ENCODE measurements at regions not wholly inside any gene's neighbourhood (a gene's known extent, or its start where the extent isn't known, plus 50 kb on each side); places are given as distances from the start of the nearest gene placed in this dataset.

- Mint-ChIP-seq H3K4me3 (ENCODE audit: low read depth, unreplicated experiment) (no peak overlapping the region), H3K36me3 (ENCODE audit: insufficient read depth, unreplicated experiment) (peaks cover 4% of the 10 kb centered on the region), H3K4me1 (ENCODE audit: low read depth, unreplicated experiment) (peaks cover 6% of the 10 kb centered on the region), H3K27me3 (ENCODE audit: unreplicated experiment) (no peaks in the 10 kb centered on the region), H3K9me3 (ENCODE audit: low read depth, unreplicated experiment) (no peaks in the 10 kb centered on the region), H3K27ac (ENCODE audit: unreplicated experiment) (no peak overlapping the region)
- no peak for DNase-seq
- intact Hi-C loops (cut with micrococcal nuclease; ENCODE audit: unreplicated experiment): no loop called here
- CTCF ChIA-PET: no interaction called here
- BruUV-seq (replicated peaks): no TSS peak
- no peak for TF ChIP-seq CTCF (IDR thresholded peaks at IDR 0.05; ENCODE audit: unreplicated experiment)
Observed at GRCh38 chr1:23615423-23615822, 56.1 kb upstream of the ID3 start.

- Mint-ChIP-seq H3K9me3 (ENCODE audit: low read depth, unreplicated experiment) (no peaks in the 10 kb centered on the region), H3K4me1 (ENCODE audit: low read depth, unreplicated experiment) (peaks cover 6% of the 10 kb centered on the region), H3K27ac (ENCODE audit: unreplicated experiment) (no peak overlapping the region), H3K4me3 (ENCODE audit: low read depth, unreplicated experiment) (no peak overlapping the region), H3K27me3 (ENCODE audit: unreplicated experiment) (no peaks in the 10 kb centered on the region), H3K36me3 (ENCODE audit: insufficient read depth, unreplicated experiment) (no peaks in the 10 kb centered on the region)
- intact Hi-C loops (cut with micrococcal nuclease; ENCODE audit: unreplicated experiment): no loop called here
- DNase-seq: no peak
- TF ChIP-seq CTCF (IDR thresholded peaks at IDR 0.05; ENCODE audit: unreplicated experiment): no peak
- BruUV-seq (replicated peaks): no TSS peak
- CTCF ChIA-PET: no interaction called here
Observed at GRCh38 chr1:23614032-23614660, 54.8 kb upstream of the ID3 start.

GRCh38 chr1:23613191-23614031, 54.1 kb upstream of the ID3 start:
- intact Hi-C loops (cut with micrococcal nuclease; ENCODE audit: unreplicated experiment): no loop called here
- H3K4me1 Mint-ChIP-seq (ENCODE audit: low read depth, unreplicated experiment): peaks cover 6% of the 10 kb centered on the region
- CTCF ChIA-PET: interaction anchor here (0.5 kb wide), 1 partner anchor 445 kb away, joined by 3 read pairs; the partner anchor contains the start of gene LUZP1
- peaks cover 6% of the 10 kb centered on the region for H3K27me3 Mint-ChIP-seq (ENCODE audit: unreplicated experiment)
- no TSS peak for BruUV-seq (replicated peaks)
- H3K4me3 Mint-ChIP-seq (ENCODE audit: low read depth, unreplicated experiment): no peak overlapping the region
- no peaks in the 10 kb centered on the region for H3K9me3 Mint-ChIP-seq (ENCODE audit: low read depth, unreplicated experiment)
- DNase-seq: no peak
- H3K36me3 Mint-ChIP-seq (ENCODE audit: insufficient read depth, unreplicated experiment): no peaks in the 10 kb centered on the region
- H3K27ac Mint-ChIP-seq (ENCODE audit: unreplicated experiment): no peak overlapping the region
- no peak for TF ChIP-seq CTCF (IDR thresholded peaks at IDR 0.05; ENCODE audit: unreplicated experiment)

GRCh38 chr1:23611601-23612327, 52.5 kb upstream of the ID3 start:
- intact Hi-C loops (cut with micrococcal nuclease; ENCODE audit: unreplicated experiment): no loop called here
- CTCF ChIA-PET: no interaction called here
- no peak for DNase-seq
- Mint-ChIP-seq H3K4me1 (ENCODE audit: low read depth, unreplicated experiment) (no peaks in the 10 kb centered on the region), H3K27me3 (ENCODE audit: unreplicated experiment) (peaks cover 15% of the 10 kb centered on the region), H3K36me3 (ENCODE audit: insufficient read depth, unreplicated experiment) (no peaks in the 10 kb centered on the region), H3K4me3 (ENCODE audit: low read depth, unreplicated experiment) (no peak overlapping the region), H3K27ac (ENCODE audit: unreplicated experiment) (no peak overlapping the region), H3K9me3 (ENCODE audit: low read depth, unreplicated experiment) (no peaks in the 10 kb centered on the region)
- no TSS peak for BruUV-seq (replicated peaks)
- no peak for TF ChIP-seq CTCF (IDR thresholded peaks at IDR 0.05; ENCODE audit: unreplicated experiment)
